Spinal cord (tissue), 9 donors: ENCODE measurements at regions not wholly inside any gene's neighbourhood (a gene's known extent, or its start where the extent isn't known, plus 50 kb on each side); places are given as distances from the start of the nearest gene placed in this dataset.

Experiments
- DNase-seq, 6 donors: peaks; one replicate each; pipeline versions ENCODE4 v3.0.0 to v3.0.0-alpha.2; 2013 to 2015; ENCODE audit warnings: low spot score in 6 of 6, low read depth in 4 of 6
- H3K27ac ChIP-seq: one replicate; pipeline ENCODE4 v1.5.1; 2013; ENCODE audit warnings: low read depth, low read length, control low read depth
- H3K27me3 ChIP-seq: one replicate; pipeline ENCODE4 v1.6.1; 2013; ENCODE audit warnings: low read length; ENCODE audit not compliant: control insufficient read depth, insufficient read depth
- H3K36me3 ChIP-seq: one replicate; pipeline ENCODE4 v1.6.1; 2013; ENCODE audit warnings: low read length; ENCODE audit not compliant: control insufficient read depth, insufficient read depth
- H3K4me1 ChIP-seq: one replicate; pipeline ENCODE4 v1.6.1; 2013; ENCODE audit warnings: low read length; ENCODE audit not compliant: control insufficient read depth, insufficient read depth
- H3K4me3 ChIP-seq: one replicate; pipeline ENCODE4 v1.5.1; 2013; ENCODE audit warnings: low read depth, low read length, control low read depth
- H3K9me3 ChIP-seq: one replicate; pipeline ENCODE4 v1.6.1; 2013; ENCODE audit warnings: low read length; ENCODE audit not compliant: control insufficient read depth, insufficient read depth
- WGBS: methylation state at CpG from one replicate; pipeline ENCODE4 v1.1.5; 2013; ENCODE audit warnings: missing lambda C conversion rate; ENCODE audit not compliant: insufficient coverage; 5-methylcytosine and 5-hydroxymethylcytosine counted together
- donor health status: healthy.

DNA sequence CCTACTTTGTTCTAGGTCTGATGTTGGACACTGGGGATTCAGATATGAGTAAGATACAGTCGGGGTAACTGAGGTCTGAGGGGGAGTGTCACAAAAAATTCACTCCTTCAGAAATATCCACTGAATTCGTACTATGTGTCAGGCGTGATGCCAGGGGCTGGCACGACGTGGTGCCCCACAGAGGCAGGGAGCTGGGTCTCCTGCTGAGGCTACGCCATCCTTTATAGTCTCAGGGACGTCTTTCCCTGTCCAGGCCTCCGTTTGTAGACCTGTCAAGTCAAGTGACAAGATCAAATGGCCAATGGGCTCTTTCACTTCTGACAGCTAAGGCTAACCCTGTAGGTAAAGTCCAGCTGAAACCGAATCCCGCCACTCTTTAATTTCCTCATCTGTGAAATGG is 118.8 kb upstream of the SMIM23 start:
- Histone ChIP-seq H3K4me3 (no peak overlapping the region), H3K9me3 (no peaks in the 10 kb centered on the region), H3K4me1 (peaks cover 10% of the 10 kb centered on the region), H3K36me3 (no peaks in the 10 kb centered on the region), H3K27me3 (peaks cover 7% of the 10 kb centered on the region), H3K27ac (no peak overlapping the region)
- WGBS: 75% methylated on average over 7 of the region's 10 CpGs
- no peak for DNase-seq

- 40% methylated on average over 27 of the region's 30 CpGs for WGBS
- H3K27me3 ChIP-seq: peaks cover 7% of the 10 kb centered on the region
- no peaks in the 10 kb centered on the region for H3K36me3 ChIP-seq
- H3K4me3 ChIP-seq: no peak overlapping the region
- H3K4me1 ChIP-seq: peaks cover 10% of the 10 kb centered on the region
- H3K9me3 ChIP-seq: no peaks in the 10 kb centered on the region
- no peak overlapping the region for H3K27ac ChIP-seq
- peak in 1 of 6 donors; percentile 69 for DNase-seq
Measured at GRCh38 chr5:171667341-171668096, 118.1 kb upstream of the SMIM23 start.

- DNase-seq: no peak
- no peaks in the 10 kb centered on the region for H3K9me3 ChIP-seq
- H3K4me1 ChIP-seq: peaks cover 10% of the 10 kb centered on the region
- H3K36me3 ChIP-seq: no peaks in the 10 kb centered on the region
- peaks cover 7% of the 10 kb centered on the region for H3K27me3 ChIP-seq
- 49% methylated on average over 15 of the region's 17 CpGs for WGBS
- H3K4me3 ChIP-seq: no peak overlapping the region
- peak overlapping the region; percentile 62 for H3K27ac ChIP-seq
Measured at GRCh38 chr5:171668097-171668412, 117.6 kb upstream of the SMIM23 start.

DNA sequence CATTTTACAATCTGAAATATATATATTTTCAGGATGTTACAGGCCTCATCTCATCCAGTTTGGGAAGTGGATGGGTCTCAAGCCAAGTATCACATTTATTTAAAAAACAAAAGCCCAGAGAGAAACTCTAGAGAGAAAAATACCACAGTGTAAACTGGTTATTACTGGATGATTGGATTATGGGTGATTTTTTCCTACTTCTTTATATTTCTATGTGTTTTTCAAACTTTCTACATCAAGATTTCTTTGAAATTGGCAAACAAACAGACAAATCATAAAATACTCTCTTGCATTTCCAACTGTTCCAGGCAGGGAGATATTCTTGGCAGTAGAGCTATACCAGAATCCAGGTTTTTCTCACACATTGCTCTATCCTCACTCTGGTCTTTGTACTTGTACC is 116.0 kb upstream of the SMIM23 start:
- H3K27ac ChIP-seq: no peak overlapping the region
- peaks cover 7% of the 10 kb centered on the region for H3K27me3 ChIP-seq
- H3K36me3 ChIP-seq: no peaks in the 10 kb centered on the region
- peaks cover 10% of the 10 kb centered on the region for H3K4me1 ChIP-seq
- no peak overlapping the region for H3K4me3 ChIP-seq
- DNase-seq: peak in 1 of 6 donors; percentile 47
- H3K9me3 ChIP-seq: no peaks in the 10 kb centered on the region

DNA sequence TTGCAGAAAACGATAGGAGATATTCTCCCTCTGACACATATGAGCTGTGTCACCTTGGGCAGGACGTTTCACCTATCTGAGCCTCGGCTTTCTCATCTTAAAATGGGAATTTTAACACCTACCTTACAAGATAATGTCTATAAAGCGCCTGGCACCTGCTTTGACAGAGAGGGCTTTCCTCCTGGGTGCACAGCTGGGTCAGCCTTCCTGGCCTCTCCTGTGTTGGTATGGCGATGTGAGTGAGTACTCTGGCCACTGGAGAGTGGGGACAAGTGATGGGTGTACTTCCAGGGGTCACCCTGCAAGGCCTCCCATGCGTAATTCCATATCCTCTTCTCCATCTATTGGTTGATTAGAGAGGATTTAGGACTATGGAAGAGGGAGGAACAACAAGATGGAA is 113.1 kb upstream of the SMIM23 start:
- Histone ChIP-seq H3K36me3 (no peaks in the 10 kb centered on the region), H3K4me3 (no peak overlapping the region), H3K27ac (no peak overlapping the region), H3K4me1 (peaks cover 6% of the 10 kb centered on the region), H3K27me3 (peaks cover 4% of the 10 kb centered on the region), H3K9me3 (no peaks in the 10 kb centered on the region)
- no peak for DNase-seq
- WGBS: 88% methylated on average over 4 of the region's 6 CpGs

GRCh38 chr5:171673328-171673727 is 112.3 kb upstream of the SMIM23 start:
- no peaks in the 10 kb centered on the region for H3K4me1 ChIP-seq
- no CpG with 5 or more reads among the region's 1 CpG for WGBS
- peak in 1 of 6 donors; percentile 38 for DNase-seq

DNA sequence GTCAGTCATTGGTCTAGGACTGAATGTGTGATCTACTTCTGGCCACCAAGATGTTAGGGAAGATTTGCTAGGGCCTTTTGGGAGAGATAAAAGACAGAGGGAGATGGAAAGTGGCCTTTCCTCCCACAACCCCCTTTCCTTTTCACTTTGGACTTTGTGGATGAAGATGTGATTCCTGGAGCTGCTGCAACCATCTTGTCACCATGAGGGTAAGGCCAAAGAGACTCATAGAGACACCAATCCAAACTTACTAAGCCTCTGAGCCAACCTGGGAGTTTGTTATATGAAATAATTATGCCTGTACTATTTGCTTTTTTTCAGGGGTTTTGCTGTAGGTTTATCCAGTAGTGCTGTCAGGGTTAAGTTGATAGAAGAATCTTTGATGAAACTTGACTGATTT is 111.8 kb upstream of the SMIM23 start:
- no peaks in the 10 kb centered on the region for H3K27me3 ChIP-seq
- no peak for DNase-seq
- H3K27ac ChIP-seq: no peak overlapping the region
- H3K36me3 ChIP-seq: no peaks in the 10 kb centered on the region
- no peaks in the 10 kb centered on the region for H3K9me3 ChIP-seq
- no peaks in the 10 kb centered on the region for H3K4me1 ChIP-seq
- H3K4me3 ChIP-seq: no peak overlapping the region

More at GRCh38 chr5:171673328-171673727, 112.3 kb upstream of the SMIM23 start:
- Histone ChIP-seq H3K27ac (no peak overlapping the region), H3K36me3 (no peaks in the 10 kb centered on the region), H3K9me3 (no peaks in the 10 kb centered on the region), H3K4me3 (no peak overlapping the region), H3K27me3 (no peaks in the 10 kb centered on the region)

DNA sequence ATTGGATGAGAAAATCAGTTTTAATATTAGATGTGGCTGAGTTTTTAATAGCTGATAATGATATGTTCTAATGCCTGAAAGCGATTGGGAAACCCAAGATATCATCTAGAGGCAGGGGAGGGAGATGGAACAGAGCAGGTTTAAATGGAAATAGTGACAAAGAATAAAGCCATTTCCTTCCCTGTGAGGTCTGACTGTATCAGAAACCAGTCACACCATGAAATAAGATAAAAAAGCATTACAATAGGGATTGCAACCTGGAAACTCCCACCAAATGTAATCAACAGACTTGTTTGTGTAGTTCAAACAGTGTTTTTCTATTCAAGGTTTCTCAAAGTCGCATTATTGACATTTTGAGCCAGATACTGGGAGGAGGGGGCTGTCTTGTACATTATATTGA is 110.1 kb upstream of the SMIM23 start:
- DNase-seq: no peak
- H3K9me3 ChIP-seq: no peaks in the 10 kb centered on the region
- no peak overlapping the region for H3K27ac ChIP-seq
- no peaks in the 10 kb centered on the region for H3K36me3 ChIP-seq
- no peaks in the 10 kb centered on the region for H3K4me1 ChIP-seq
- H3K27me3 ChIP-seq: no peaks in the 10 kb centered on the region
- WGBS: 100% methylated on average over 1 of the region's 2 CpGs
- no peak overlapping the region for H3K4me3 ChIP-seq

- Histone ChIP-seq H3K9me3 (no peaks in the 10 kb centered on the region), H3K4me1 (no peaks in the 10 kb centered on the region), H3K4me3 (no peak overlapping the region), H3K27ac (no peak overlapping the region), H3K27me3 (no peaks in the 10 kb centered on the region), H3K36me3 (no peaks in the 10 kb centered on the region)
- 73% methylated on average over 5 of the region's 6 CpGs for WGBS
- DNase-seq: no peak
Measured at GRCh38 chr5:171676286-171676944, 109.2 kb upstream of the SMIM23 start.

GRCh38 chr5:171678646-171679045 is 107.0 kb upstream of the SMIM23 start:
- no peaks in the 10 kb centered on the region for H3K9me3 ChIP-seq
- H3K27ac ChIP-seq: no peak overlapping the region
- H3K4me1 ChIP-seq: no peaks in the 10 kb centered on the region
- no peaks in the 10 kb centered on the region for H3K27me3 ChIP-seq
- no peaks in the 10 kb centered on the region for H3K36me3 ChIP-seq
- peak in 1 of 6 donors; percentile 24 for DNase-seq
- H3K4me3 ChIP-seq: no peak overlapping the region
- no CpG with 5 or more reads among the region's 1 CpG for WGBS
